IPS-15b (cell line): ENCODE measurements at regions not wholly inside any gene's neighbourhood (a gene's known extent, or its start where the extent isn't known, plus 50 kb on each side); places are given as distances from the start of the nearest gene placed in this dataset.
"Not testable (repeated sequence)": the region's sequence is repeated elsewhere in the genome, so short reads cannot be mapped to it uniquely, and the experiment has no call there.

Experiments used
- H3K27me3 ChIP-seq: one replicate; pipeline ENCODE4 v1.6.1; 2013; ENCODE audit warnings: low read length; ENCODE audit not compliant: control insufficient read depth, insufficient read depth
- H3K36me3 ChIP-seq: one replicate; pipeline ENCODE4 v1.6.1; 2013; ENCODE audit warnings: low read length; ENCODE audit not compliant: control insufficient read depth, insufficient read depth
- H3K4me1 ChIP-seq: one replicate; pipeline ENCODE4 v1.6.1; 2013; ENCODE audit warnings: mild to moderate bottlenecking, low read length; ENCODE audit not compliant: control insufficient read depth, insufficient read depth
- H3K4me3 ChIP-seq: one replicate; pipeline ENCODE4 v1.5.1; 2013; ENCODE audit warnings: low read depth, low read length
- H3K9ac ChIP-seq: one replicate; pipeline ENCODE4 v1.6.1; 2013; ENCODE audit warnings: low read depth, mild to moderate bottlenecking, low read length
- H3K9me3 ChIP-seq: one replicate; pipeline ENCODE4 v1.6.1; 2013; ENCODE audit warnings: mild to moderate bottlenecking, low read length; ENCODE audit not compliant: control insufficient read depth, insufficient read depth

DNA sequence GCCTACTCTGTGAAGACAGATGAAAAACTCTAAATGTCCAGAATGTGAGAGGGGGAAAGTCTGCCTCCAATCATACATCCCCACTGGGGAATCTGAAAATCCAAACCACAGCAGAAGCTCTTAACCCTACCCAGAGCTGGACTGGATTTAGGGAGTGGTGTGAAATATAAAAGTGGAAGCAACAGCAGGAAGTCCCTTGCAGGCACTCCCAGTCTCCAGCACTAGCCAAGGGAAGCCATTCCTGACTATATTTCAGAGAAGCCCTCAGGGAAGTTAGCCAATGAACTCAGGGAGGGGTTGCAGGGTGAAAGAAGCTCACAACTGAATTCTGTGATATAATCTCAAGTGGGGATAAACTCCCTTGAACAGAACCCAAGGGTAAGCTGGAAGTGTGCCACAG lies 51.5 kb downstream of the CRPPA start:
- Histone ChIP-seq H3K36me3 (no peaks in the 10 kb centered on the region), H3K4me3 (no peak overlapping the region), H3K9me3 (no peaks in the 10 kb centered on the region), H3K27me3 (no peaks in the 10 kb centered on the region), H3K9ac (no peak overlapping the region), H3K4me1 (no peaks in the 10 kb centered on the region)

DNA sequence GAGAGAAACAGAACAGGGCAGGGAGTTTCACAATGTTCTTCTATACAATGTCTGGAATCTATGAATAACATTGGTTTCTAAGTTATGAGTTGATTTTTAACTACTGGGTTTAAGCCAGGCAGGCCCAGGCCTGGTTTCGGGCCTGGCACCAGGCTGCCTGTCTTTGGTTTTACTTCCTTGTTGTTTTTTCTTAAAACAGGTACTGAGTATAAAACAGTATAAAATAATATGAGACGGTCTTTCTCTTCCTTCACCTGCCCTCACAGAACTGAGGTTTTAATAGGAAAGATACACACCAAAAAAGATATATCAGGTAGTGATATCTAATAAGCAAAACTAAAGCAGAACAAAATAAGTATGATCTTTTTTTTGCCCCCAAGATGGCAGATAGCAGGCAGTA lies 52.0 kb downstream of the CRPPA start:
- H3K4me3 ChIP-seq, H3K9ac ChIP-seq, H3K27me3 ChIP-seq, H3K36me3 ChIP-seq, H3K4me1 ChIP-seq, H3K9me3 ChIP-seq: not testable (repeated sequence)

DNA sequence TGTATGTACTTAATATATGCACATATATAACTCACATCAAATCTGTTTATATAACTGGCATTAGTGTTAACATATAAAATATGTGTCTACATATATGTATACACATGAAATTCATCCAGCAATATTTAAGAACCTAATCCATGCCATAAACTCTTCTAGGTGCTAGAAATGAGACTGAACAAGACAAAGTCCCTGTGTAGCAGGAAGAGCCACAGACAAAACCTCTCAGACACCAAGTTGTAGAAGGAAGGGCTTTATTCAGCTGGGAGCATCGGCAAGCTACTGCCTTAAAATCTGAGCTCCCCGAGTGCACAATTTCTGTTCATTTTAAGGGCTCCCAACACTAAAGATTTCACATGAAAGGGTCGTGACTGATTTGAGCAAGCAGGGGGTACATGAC lies 52.5 kb downstream of the CRPPA start:
- Histone ChIP-seq H3K4me3 (no peak overlapping the region), H3K4me1 (no peaks in the 10 kb centered on the region), H3K36me3 (no peaks in the 10 kb centered on the region), H3K9me3 (no peaks in the 10 kb centered on the region), H3K9ac (no peak overlapping the region), H3K27me3 (no peaks in the 10 kb centered on the region)

DNA sequence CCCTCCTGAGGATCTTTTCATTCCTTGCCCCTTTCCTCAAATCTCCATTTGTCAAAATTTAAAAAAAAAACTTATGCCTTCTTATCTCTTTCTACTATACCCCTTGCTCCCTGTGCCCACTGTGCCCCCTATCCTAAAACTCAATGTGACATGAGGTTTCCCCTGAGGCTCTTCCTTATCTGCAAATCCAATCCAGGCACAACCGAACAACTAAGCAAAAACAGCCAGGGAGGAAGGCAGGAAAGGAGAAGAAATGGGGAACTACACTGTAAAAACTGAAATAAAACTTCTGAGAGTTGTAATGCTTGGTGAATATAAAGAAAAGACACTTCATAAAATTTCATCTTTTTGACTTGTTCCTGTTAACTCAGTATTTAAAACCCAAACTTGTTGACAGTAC lies 54.2 kb downstream of the CRPPA start:
- H3K9ac ChIP-seq = no peak overlapping the region
- no peak overlapping the region for H3K4me3 ChIP-seq
- no peaks in the 10 kb centered on the region for H3K9me3 ChIP-seq
- no peaks in the 10 kb centered on the region for H3K27me3 ChIP-seq
- H3K4me1 ChIP-seq = no peaks in the 10 kb centered on the region
- no peaks in the 10 kb centered on the region for H3K36me3 ChIP-seq

DNA sequence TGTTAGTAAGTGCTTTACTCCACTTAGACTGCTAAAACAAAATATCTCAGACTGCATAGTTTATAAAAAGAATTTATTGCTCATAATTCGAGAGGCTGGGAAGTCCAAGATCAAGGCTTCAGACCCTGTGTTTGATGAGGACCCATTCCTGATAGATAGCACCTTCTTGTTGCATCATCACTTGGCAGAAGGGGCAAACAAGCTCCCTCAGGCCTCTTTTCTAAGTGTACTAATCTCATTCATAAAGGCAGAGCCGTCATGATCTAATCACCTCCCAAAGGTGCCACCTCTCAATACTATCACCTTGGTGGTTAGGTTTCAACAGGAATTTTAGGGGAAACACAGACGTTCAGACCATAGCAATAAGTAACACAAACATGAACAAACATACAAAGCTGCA lies 55.4 kb downstream of the CRPPA start:
- no peaks in the 10 kb centered on the region for H3K36me3 ChIP-seq
- H3K4me3 ChIP-seq = no peak overlapping the region
- no peak overlapping the region for H3K9ac ChIP-seq
- no peaks in the 10 kb centered on the region for H3K27me3 ChIP-seq
- H3K9me3 ChIP-seq = no peaks in the 10 kb centered on the region
- H3K4me1 ChIP-seq = no peaks in the 10 kb centered on the region

DNA sequence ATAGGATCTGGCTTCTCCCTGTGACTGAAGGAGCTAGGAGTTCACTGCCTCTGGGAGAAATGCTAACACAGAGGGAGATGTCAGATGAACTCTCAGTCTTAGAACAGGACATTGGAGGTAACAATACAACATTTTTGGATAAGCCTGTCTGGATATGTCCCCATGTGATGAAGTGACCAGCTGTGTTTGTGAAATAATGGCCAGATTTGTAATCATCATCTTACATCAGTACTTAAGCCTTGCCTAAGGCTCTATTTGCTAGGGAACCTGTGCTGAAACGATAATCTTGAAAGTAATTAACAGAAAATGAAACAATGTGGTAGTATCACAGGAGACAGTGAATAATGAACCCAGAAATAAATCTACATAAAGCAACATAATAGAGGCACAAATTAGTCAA lies 56.2 kb downstream of the CRPPA start:
- Histone ChIP-seq H3K4me3 (no peak overlapping the region), H3K36me3 (no peaks in the 10 kb centered on the region), H3K27me3 (no peaks in the 10 kb centered on the region), H3K9me3 (no peaks in the 10 kb centered on the region), H3K9ac (no peak overlapping the region), H3K4me1 (no peaks in the 10 kb centered on the region)

DNA sequence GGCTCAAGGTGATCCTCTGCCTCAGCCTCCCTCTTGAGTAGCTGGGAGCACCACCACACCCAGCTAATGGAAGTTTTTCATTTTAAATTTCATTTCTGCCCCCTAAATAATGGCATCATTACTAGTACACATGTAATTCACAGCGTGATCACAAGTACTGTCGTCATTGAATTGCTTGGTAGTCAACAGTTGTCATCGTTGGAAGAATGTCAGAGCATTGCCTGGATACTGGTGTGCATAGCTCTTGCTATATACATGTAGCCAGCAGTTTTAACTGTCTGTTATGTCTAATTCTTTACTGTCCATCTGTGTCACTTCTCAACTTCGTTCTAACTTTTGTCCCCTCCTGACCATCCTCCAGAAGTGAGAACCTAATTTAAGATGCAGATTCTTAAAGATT lies 62.1 kb downstream of the CRPPA start:
- H3K27me3 ChIP-seq = no peaks in the 10 kb centered on the region
- H3K4me1 ChIP-seq = no peaks in the 10 kb centered on the region
- H3K9ac ChIP-seq = no peak overlapping the region
- H3K9me3 ChIP-seq = no peaks in the 10 kb centered on the region
- no peak overlapping the region for H3K4me3 ChIP-seq
- no peaks in the 10 kb centered on the region for H3K36me3 ChIP-seq

DNA sequence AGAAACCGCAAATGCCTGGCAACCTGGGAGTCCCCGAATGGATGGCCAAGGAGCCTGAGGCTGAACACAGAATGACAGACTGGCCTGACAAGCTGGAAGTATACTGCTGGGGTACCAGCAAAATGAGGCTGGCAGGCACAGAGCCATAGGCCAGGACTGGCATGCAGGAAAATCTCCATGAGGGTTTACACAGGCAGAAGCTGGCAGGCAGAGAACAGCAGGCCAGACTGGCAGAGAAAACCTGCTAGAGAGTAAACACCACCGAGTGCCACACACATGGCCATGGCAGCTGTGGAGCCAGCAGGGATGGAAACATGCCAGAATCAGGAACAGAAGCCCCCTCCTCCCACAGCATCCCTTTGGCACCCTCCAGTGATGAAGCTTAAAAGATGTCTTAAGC lies 63.4 kb downstream of the CRPPA start:
- H3K27me3 ChIP-seq = no peaks in the 10 kb centered on the region
- H3K4me1 ChIP-seq = no peaks in the 10 kb centered on the region
- no peaks in the 10 kb centered on the region for H3K9me3 ChIP-seq
- H3K4me3 ChIP-seq = no peak overlapping the region
- no peak overlapping the region for H3K9ac ChIP-seq
- no peaks in the 10 kb centered on the region for H3K36me3 ChIP-seq

DNA sequence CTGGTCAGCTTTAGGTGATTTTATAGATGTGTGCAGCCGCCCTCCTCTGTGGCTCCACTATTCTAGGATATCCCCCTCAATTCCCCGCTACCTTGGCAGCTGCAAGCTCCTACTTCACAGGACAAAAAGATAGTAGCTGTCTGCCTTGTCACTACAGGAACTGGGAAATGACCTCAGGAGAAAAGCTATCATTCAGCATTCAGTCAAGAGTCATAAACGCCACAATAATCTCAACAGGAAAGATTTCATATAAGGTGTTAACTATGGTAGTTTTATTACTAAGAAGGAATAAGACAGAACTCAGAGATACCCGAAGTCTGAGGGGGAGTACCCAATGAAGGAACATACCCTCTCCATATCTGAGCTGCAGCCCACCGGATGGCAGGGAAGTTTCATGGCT lies 63.9 kb downstream of the CRPPA start:
- no peak overlapping the region for H3K9ac ChIP-seq
- no peaks in the 10 kb centered on the region for H3K9me3 ChIP-seq
- H3K36me3 ChIP-seq = no peaks in the 10 kb centered on the region
- H3K27me3 ChIP-seq = no peaks in the 10 kb centered on the region
- no peaks in the 10 kb centered on the region for H3K4me1 ChIP-seq
- no peak overlapping the region for H3K4me3 ChIP-seq

DNA sequence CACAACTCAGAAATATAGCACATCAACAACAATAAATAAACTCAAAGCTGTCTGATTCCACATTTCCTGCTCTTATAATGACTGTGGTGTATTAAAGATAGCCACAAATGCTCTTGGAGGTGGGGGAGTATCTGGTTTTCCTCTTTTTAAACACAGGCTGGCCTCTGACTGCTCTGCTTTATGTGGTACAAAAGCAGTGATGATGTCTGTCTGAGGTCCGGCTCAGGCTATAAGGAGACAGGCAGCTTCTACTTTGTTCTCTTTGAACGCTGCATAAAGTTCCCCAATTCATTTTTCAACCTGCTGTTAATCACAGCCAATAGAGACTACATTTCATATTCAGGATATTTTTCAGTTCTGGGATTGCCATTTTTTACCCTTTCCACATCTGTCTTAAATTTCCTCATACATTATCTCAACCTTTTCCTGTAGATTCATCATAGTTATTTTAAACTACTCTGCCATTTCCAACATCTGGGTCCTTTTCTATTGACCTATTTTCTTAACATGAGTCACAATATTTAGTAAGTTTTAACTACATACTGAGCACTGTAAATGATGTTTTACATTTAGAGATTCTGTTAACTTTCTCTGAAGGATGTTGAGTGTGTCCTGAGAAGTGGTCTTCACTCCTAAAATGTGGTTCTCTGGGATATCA lies 64.9 kb downstream of the CRPPA start:
- Histone ChIP-seq H3K36me3 (no peaks in the 10 kb centered on the region), H3K4me3 (no peak overlapping the region), H3K9me3 (no peaks in the 10 kb centered on the region), H3K27me3 (no peaks in the 10 kb centered on the region), H3K9ac (no peak overlapping the region), H3K4me1 (no peaks in the 10 kb centered on the region)

DNA sequence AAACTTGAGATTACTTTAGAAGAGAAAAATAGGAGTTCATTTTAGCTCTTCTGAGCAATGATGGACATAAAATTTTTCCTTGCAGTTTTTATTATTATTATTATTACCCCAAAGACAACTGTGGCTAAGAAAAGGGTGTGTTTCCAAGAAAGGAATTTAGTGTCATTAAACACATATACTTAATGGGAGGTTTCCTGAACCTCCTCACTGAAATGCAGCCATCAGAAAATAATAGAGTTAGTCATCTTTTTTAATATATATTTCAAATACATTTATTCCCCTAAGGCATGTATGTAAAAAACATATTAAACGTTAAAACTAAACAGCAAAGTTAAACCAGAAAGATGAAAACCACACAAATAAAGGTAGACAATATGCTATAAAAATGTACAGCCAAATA lies 66.8 kb downstream of the CRPPA start:
- Histone ChIP-seq H3K4me3 (no peak overlapping the region), H3K4me1 (no peaks in the 10 kb centered on the region), H3K9me3 (no peaks in the 10 kb centered on the region), H3K36me3 (no peaks in the 10 kb centered on the region), H3K9ac (no peak overlapping the region), H3K27me3 (no peaks in the 10 kb centered on the region)

DNA sequence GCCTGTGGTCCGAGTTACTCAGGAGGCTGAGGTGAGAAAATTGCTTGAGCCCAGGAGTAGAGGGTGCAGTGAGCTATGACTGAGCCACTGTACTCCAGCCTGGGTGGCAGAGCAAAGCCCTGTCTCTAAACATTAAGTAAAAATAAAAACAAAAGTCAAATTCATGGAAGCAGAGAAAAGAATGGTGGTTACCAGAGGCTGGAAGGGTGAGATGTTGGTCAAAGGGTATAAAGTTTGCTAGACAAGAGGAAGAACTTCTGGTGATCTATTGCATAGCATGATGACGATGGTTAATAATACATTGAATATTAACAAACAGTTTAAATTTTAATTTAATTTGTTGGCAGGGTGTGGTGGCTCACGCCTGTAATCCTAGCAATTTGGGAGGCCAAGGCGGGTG lies 68.1 kb downstream of the CRPPA start:
- Histone ChIP-seq H3K9me3 (no peaks in the 10 kb centered on the region), H3K36me3 (no peaks in the 10 kb centered on the region), H3K9ac (no peak overlapping the region), H3K4me3 (no peak overlapping the region), H3K4me1 (no peaks in the 10 kb centered on the region), H3K27me3 (no peaks in the 10 kb centered on the region)

DNA sequence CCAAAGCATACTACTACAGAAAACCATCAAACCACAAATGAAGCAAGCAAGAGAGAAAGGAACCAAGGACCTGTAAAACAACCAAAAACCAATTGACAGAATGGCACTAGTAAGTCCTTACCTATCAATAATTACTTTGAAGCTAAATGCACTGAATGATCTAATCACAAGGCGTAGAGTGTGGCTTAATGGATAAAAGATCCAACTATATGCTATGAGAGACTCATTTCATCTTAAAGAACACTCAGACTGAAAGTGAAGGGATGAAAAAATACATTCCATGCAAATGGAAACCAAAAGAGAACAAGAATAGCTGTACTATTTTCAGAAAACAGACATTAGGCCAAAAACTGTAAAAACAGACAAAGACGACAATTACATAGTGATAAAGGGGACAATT lies 70.7 kb downstream of the CRPPA start:
- Histone ChIP-seq H3K36me3 (no peaks in the 10 kb centered on the region), H3K4me1 (no peaks in the 10 kb centered on the region), H3K9me3 (no peaks in the 10 kb centered on the region), H3K27me3 (no peaks in the 10 kb centered on the region), H3K4me3 (no peak overlapping the region), H3K9ac (no peak overlapping the region)
